Tibial nerve (tissue), 4 donors: ENCODE measurements at regions not wholly inside any gene's neighbourhood (a gene's known extent, or its start where the extent isn't known, plus 50 kb on each side); places are given as distances from the start of the nearest gene placed in this dataset.

Source experiments
- DNase-seq, 2 donors: peaks; one replicate each; pipeline ENCODE4 v3.0.0-alpha.2; 2019; ENCODE audit warnings: low spot score in 2 of 2
- H3K27ac ChIP-seq, 4 donors: fragments of 200-600 bp; sonication (generic) in 3 of 4; one replicate each; pipeline ENCODE4 v1.5.1; 2017 to 2019; ENCODE audit warnings: mild to moderate bottlenecking in 1 of 4
- H3K27me3 ChIP-seq, 2 donors: fragments of 200-600 bp; sonication (generic) in 1 of 2; one replicate each; pipeline versions ENCODE4 v1.5.1 to v1.6.0; 2017 to 2019
- H3K36me3 ChIP-seq, 3 donors: fragments of 200-600 bp; sonication (generic); one replicate each; pipeline ENCODE4 v1.5.1; 2018 to 2019
- H3K4me1 ChIP-seq, 4 donors: fragments of 200-600 bp; sonication (generic) in 3 of 4; one replicate each; pipeline ENCODE4 v1.5.1; 2017 to 2019
- H3K4me3 ChIP-seq, 4 donors: fragments of 200-600 bp; sonication (generic) in 3 of 4; one replicate each; pipeline ENCODE4 v1.5.1; 2017 to 2019; ENCODE audit warnings: mild to moderate bottlenecking in 1 of 4, moderate library complexity in 1 of 4
- H3K9me3 ChIP-seq, 4 donors: fragments of 200-600 bp; sonication (generic) in 3 of 4; one replicate each; pipeline ENCODE4 v1.5.1; 2017 to 2019
- EP300 ChIP-seq, 2 donors: sonication (generic); formaldehyde crosslinking; IDR thresholded peaks; one replicate each; pipeline ENCODE4 v1.6.1; 2017; ENCODE audit warnings: antibody characterized with exemption in 2 of 2, mild to moderate bottlenecking in 1 of 2
- POLR2A ChIP-seq, 2 donors: fragments of 450-650 bp; IDR thresholded peaks; one replicate each; pipeline ENCODE4 v1.6.1; 2017; ENCODE audit warnings: antibody characterized with exemption in 2 of 2, mild to moderate bottlenecking in 2 of 2, moderate library complexity in 2 of 2
- WGBS, 2 donors: methylation state at CpG; one replicate each; pipeline ENCODE4 v1.1.5; 2018; 5-methylcytosine and 5-hydroxymethylcytosine counted together
- TF ChIP-seq, protein P1 (sequence below), 5 experiments: fragments of 200-600 bp in 3 of 5; fragments of 450-650 bp in 2 of 5; sonication (generic) in 3 of 5; IDR thresholded peaks; one replicate each; pipeline ENCODE4 v1.5.1; 2016 to 2019; ENCODE audit warnings: antibody characterized with exemption in 5 of 5, mild to moderate bottlenecking in 3 of 5, moderate library complexity in 2 of 5

- TF ChIP-seq EP300 (IDR thresholded peaks at IDR 0.05) (no peak), POLR2A (IDR thresholded peaks at IDR 0.05) (no peak)
- TF ChIP-seq, protein P1, sequence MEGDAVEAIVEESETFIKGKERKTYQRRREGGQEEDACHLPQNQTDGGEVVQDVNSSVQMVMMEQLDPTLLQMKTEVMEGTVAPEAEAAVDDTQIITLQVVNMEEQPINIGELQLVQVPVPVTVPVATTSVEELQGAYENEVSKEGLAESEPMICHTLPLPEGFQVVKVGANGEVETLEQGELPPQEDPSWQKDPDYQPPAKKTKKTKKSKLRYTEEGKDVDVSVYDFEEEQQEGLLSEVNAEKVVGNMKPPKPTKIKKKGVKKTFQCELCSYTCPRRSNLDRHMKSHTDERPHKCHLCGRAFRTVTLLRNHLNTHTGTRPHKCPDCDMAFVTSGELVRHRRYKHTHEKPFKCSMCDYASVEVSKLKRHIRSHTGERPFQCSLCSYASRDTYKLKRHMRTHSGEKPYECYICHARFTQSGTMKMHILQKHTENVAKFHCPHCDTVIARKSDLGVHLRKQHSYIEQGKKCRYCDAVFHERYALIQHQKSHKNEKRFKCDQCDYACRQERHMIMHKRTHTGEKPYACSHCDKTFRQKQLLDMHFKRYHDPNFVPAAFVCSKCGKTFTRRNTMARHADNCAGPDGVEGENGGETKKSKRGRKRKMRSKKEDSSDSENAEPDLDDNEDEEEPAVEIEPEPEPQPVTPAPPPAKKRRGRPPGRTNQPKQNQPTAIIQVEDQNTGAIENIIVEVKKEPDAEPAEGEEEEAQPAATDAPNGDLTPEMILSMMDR (IDR thresholded peaks at IDR 0.05): no peak
- H3K9me3 ChIP-seq: peaks cover 0 to 7% (median 0%) of the 10 kb centered on the region in 4 donors
- no peaks in the 10 kb centered on the region for H3K36me3 ChIP-seq
- H3K4me3 ChIP-seq: no peak overlapping the region
- H3K4me1 ChIP-seq: no peaks in the 10 kb centered on the region
- H3K27me3 ChIP-seq: no peaks in the 10 kb centered on the region
- WGBS, 2 donors: 82 to 87% methylated on average over 3 of the region's 3 CpGs
- no peak for DNase-seq
- no peak overlapping the region for H3K27ac ChIP-seq
Observed at GRCh38 chr7:13821152-13821787, 168.2 kb downstream of the ETV1 start.

GRCh38 chr7:13822678-13823077, 166.8 kb downstream of the ETV1 start:
- Histone ChIP-seq H3K4me3 (no peak overlapping the region), H3K4me1 (no peaks in the 10 kb centered on the region), H3K27me3 (no peaks in the 10 kb centered on the region), H3K36me3 (no peaks in the 10 kb centered on the region), H3K9me3 (no peaks in the 10 kb centered on the region), H3K27ac (no peak overlapping the region)
- WGBS, 2 donors: 91 to 93% methylated on average over 3 of the region's 3 CpGs
- DNase-seq: no peak
- TF ChIP-seq EP300 (IDR thresholded peaks at IDR 0.05): no peak

DNA sequence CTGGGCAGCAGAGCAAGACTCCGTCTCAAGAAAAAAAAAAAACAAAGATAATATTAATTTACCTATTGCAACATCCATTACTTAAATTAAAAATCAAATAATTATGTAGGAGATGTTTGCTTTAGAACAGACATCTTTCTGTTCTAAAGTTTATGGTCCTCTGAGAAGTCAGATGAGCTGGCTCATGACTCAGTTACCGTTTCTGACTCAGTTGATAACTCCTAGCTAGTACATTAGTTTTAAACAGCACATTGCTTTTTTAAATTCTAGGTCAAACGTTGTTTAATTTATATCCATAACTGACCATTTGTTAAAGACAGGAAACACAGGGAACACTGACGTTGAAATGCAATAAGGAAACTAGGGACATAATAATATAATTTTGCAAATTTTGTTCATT, 162.7 kb downstream of the ETV1 start:
- WGBS, 2 donors: 76 to 78% methylated on average over 4 of the region's 4 CpGs
- no peak for DNase-seq
- Histone ChIP-seq H3K36me3 (no peaks in the 10 kb centered on the region), H3K27me3 (no peaks in the 10 kb centered on the region), H3K9me3 (no peaks in the 10 kb centered on the region), H3K4me1 (peaks cover 0 to 8% (median 0%) of the 10 kb centered on the region in 4 donors), H3K4me3 (no peak overlapping the region), H3K27ac (no peak overlapping the region)
- TF ChIP-seq, protein P1 (IDR thresholded peaks at IDR 0.05): no peak
- no peak for TF ChIP-seq POLR2A (IDR thresholded peaks at IDR 0.05)
- TF ChIP-seq EP300 (IDR thresholded peaks at IDR 0.05): no peak

DNA sequence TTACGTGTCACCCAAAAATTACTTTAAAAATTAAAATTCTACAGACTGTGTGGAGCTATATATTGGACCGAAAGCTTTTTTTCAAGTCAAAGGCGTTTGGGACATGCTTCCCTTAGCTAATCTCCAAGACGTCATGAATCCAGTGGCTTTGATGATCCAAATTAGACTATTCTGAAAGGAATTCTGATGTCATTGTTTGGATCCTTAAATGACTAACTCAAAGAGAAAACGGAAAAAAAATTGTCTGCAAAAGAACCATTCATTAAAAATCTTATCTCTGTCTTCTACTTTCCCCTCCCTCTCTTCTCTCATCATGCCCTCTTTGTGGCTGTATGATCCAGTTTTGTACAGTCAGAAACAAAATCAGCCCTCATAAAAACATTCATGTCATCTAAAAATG, 161.8 kb downstream of the ETV1 start:
- WGBS, 2 donors: 65 to 66% methylated on average over 5 of the region's 5 CpGs
- TF ChIP-seq POLR2A (IDR thresholded peaks at IDR 0.05): no peak
- TF ChIP-seq, protein P1 (IDR thresholded peaks at IDR 0.05): no peak
- no peak for TF ChIP-seq EP300 (IDR thresholded peaks at IDR 0.05)
- no peak overlapping the region for H3K4me3 ChIP-seq
- no peaks in the 10 kb centered on the region for H3K27me3 ChIP-seq
- peaks cover 0 to 8% (median 0%) of the 10 kb centered on the region in 4 donors for H3K4me1 ChIP-seq
- H3K27ac ChIP-seq: no peak overlapping the region
- no peaks in the 10 kb centered on the region for H3K36me3 ChIP-seq
- DNase-seq: no peak
- no peaks in the 10 kb centered on the region for H3K9me3 ChIP-seq

- Histone ChIP-seq H3K9me3 (no peaks in the 10 kb centered on the region), H3K36me3 (no peaks in the 10 kb centered on the region), H3K4me1 (peaks cover 0 to 8% (median 0%) of the 10 kb centered on the region in 4 donors), H3K27ac (no peak overlapping the region), H3K4me3 (no peak overlapping the region), H3K27me3 (no peaks in the 10 kb centered on the region)
- WGBS, 2 donors: 55 to 67% methylated on average over 2 of the region's 2 CpGs
- TF ChIP-seq POLR2A (IDR thresholded peaks at IDR 0.05) (no peak), EP300 (IDR thresholded peaks at IDR 0.05) (no peak)
- TF ChIP-seq, protein P1 (IDR thresholded peaks at IDR 0.05): no peak
- no peak for DNase-seq
Observed at GRCh38 chr7:13829231-13829630, 160.2 kb downstream of the ETV1 start.
